Loucy (cell line): ENCODE measurements at regions not wholly inside any gene's neighbourhood (a gene's known extent, or its start where the extent isn't known, plus 50 kb on each side); places are given as distances from the start of the nearest gene placed in this dataset.

Experiments used
- H2AFZ ChIP-seq: fragments of 200-600 bp; sonication (generic); 2 replicates; pipeline ENCODE4 v1.6.0; 2016; ENCODE audit warnings: antibody characterized with exemption, mild to moderate bottlenecking, low read length, moderate library complexity
- H3F3A ChIP-seq: fragments of 200-600 bp; 2 replicates; pipeline ENCODE4 v1.6.0; 2016; ENCODE audit warnings: antibody characterized with exemption, low read depth, mild to moderate bottlenecking
- H3K27me3 ChIP-seq: fragments of 200-600 bp; sonication (generic); 2 replicates; pipeline ENCODE4 v1.6.1; 2014; ENCODE audit warnings: low read length, mild to moderate bottlenecking; ENCODE audit not compliant: insufficient read depth, poor library complexity, severe bottlenecking
- H3K36me3 ChIP-seq: fragments of 200-600 bp; sonication (generic); 2 replicates; pipeline ENCODE4 v1.6.1; 2016; ENCODE audit warnings: low read length; ENCODE audit not compliant: insufficient read depth
- H3K4me1 ChIP-seq: fragments of 200-600 bp; sonication (generic); 2 replicates; pipeline ENCODE4 v1.5.1; 2014; ENCODE audit warnings: low read length, mild to moderate bottlenecking; ENCODE audit not compliant: insufficient read depth, poor library complexity, severe bottlenecking
- H3K4me2 ChIP-seq: fragments of 200-600 bp; sonication (generic); 2 replicates; pipeline ENCODE4 v1.6.0; 2014; ENCODE audit warnings: antibody characterized with exemption, low read length, low read depth, mild to moderate bottlenecking; ENCODE audit not compliant: poor library complexity, severe bottlenecking
- H3K4me3 ChIP-seq: fragments of 200-600 bp; sonication (generic); 2 replicates; pipeline ENCODE4 v1.5.1; 2014; ENCODE audit warnings: low read length, mild to moderate bottlenecking, mixed read lengths; ENCODE audit not compliant: poor library complexity, severe bottlenecking
- H3K79me2 ChIP-seq: fragments of 200-600 bp; sonication (generic); 2 replicates; pipeline ENCODE4 v1.6.1; 2014; ENCODE audit warnings: low read length; ENCODE audit not compliant: insufficient read depth
- H3K9ac ChIP-seq: fragments of 200-600 bp; sonication (generic); 2 replicates; pipeline ENCODE4 v1.6.0; 2014; ENCODE audit warnings: mild to moderate bottlenecking, low read depth, low read length, moderate library complexity; ENCODE audit not compliant: poor library complexity, severe bottlenecking
- H3K9me2 ChIP-seq: fragments of 200-600 bp; sonication (generic); replicated peaks from 2 replicates; pipeline ENCODE4 v1.6.1; 2016; ENCODE audit warnings: low read depth, low read length, mixed read lengths
- H3K9me3 ChIP-seq: fragments of 200-600 bp; sonication (generic); 2 replicates; pipeline ENCODE4 v1.6.1; 2014; ENCODE audit warnings: mild to moderate bottlenecking, antibody characterized with exemption, low read length, low read depth; ENCODE audit not compliant: insufficient read depth
- H4K20me1 ChIP-seq: fragments of 200-600 bp; sonication (generic); 2 replicates; pipeline ENCODE4 v1.6.0; 2014; ENCODE audit warnings: antibody characterized with exemption, low read length, mild to moderate bottlenecking; ENCODE audit not compliant: insufficient read depth, poor library complexity, severe bottlenecking
- CTCF ChIP-seq: fragments of 200-600 bp; sonication (generic); conservative IDR thresholded peaks from 2 replicates; pipeline ENCODE4 v1.5.1; 2014; ENCODE audit warnings: mild to moderate bottlenecking, antibody characterized with exemption, low read length
- EZH2phosphoT487 ChIP-seq: fragments of 200-600 bp; IDR thresholded peaks from 2 replicates; pipeline ENCODE4 v1.6.1; 2018; ENCODE audit warnings: antibody characterized with exemption, mild to moderate bottlenecking, moderate library complexity, borderline replicate concordance

- no peaks in the 10 kb centered on the region for H3K36me3 ChIP-seq
- no peaks in the 10 kb centered on the region for H3K79me2 ChIP-seq
- no peaks in the 10 kb centered on the region for H3F3A ChIP-seq
- no peaks in the 10 kb centered on the region for H4K20me1 ChIP-seq
- no peaks in the 10 kb centered on the region for H3K9me2 ChIP-seq
- TF ChIP-seq CTCF (no peak), EZH2phosphoT487 (no peak)
- H3K4me3 ChIP-seq: no peak overlapping the region
- H3K4me1 ChIP-seq: no peaks in the 10 kb centered on the region
- H2AFZ ChIP-seq: no peak overlapping the region
- H3K9me3 ChIP-seq: no peaks in the 10 kb centered on the region
- no peak overlapping the region for H3K9ac ChIP-seq
- no peak overlapping the region for H3K4me2 ChIP-seq
- H3K27me3 ChIP-seq: no peaks in the 10 kb centered on the region
Measured at GRCh38 chr3:153099131-153099530, 62.9 kb upstream of the RAP2B start.

GRCh38 chr3:153103406-153103945, 58.5 kb upstream of the RAP2B start:
- H3K9me3 ChIP-seq: no peaks in the 10 kb centered on the region
- TF ChIP-seq EZH2phosphoT487 (no peak), CTCF (no peak)
- no peaks in the 10 kb centered on the region for H3K27me3 ChIP-seq
- no peaks in the 10 kb centered on the region for H4K20me1 ChIP-seq
- no peak overlapping the region for H3K4me2 ChIP-seq
- H3K79me2 ChIP-seq: no peaks in the 10 kb centered on the region
- H3K36me3 ChIP-seq: no peaks in the 10 kb centered on the region
- H3K9ac ChIP-seq: no peak overlapping the region
- no peak overlapping the region for H3K4me3 ChIP-seq
- H3K4me1 ChIP-seq: no peaks in the 10 kb centered on the region
- no peak overlapping the region for H2AFZ ChIP-seq
- H3F3A ChIP-seq: no peaks in the 10 kb centered on the region
- H3K9me2 ChIP-seq: no peaks in the 10 kb centered on the region

- Histone ChIP-seq H3K4me2 (no peak overlapping the region), H3K4me3 (no peak overlapping the region), H3K9me2 (no peaks in the 10 kb centered on the region), H3K9ac (no peak overlapping the region), H3K4me1 (peaks cover 5% of the 10 kb centered on the region), H3F3A (no peaks in the 10 kb centered on the region), H3K79me2 (no peaks in the 10 kb centered on the region), H3K27me3 (no peaks in the 10 kb centered on the region), H3K9me3 (no peaks in the 10 kb centered on the region), H4K20me1 (no peaks in the 10 kb centered on the region), H2AFZ (no peak overlapping the region), H3K36me3 (no peaks in the 10 kb centered on the region)
- no peak for TF ChIP-seq CTCF
- no peak for TF ChIP-seq EZH2phosphoT487
Measured at GRCh38 chr3:153110041-153110440, 52.0 kb upstream of the RAP2B start.
